Central memory CD8-positive, alpha-beta T cell (primary cell): ENCODE measurements at regions not wholly inside any gene's neighbourhood (a gene's known extent, or its start where the extent isn't known, plus 50 kb on each side); places are given as distances from the start of the nearest gene placed in this dataset.
A peak's percentile ranks its signal among the peaks of the same experiment; 100 is the strongest.
"Not testable (repeated sequence)": the region's sequence is repeated elsewhere in the genome, so short reads cannot be mapped to it uniquely, and the experiment has no call there.

Source experiments
- ATAC-seq: fragments of 150-1000 bp; cut with Tn5 transposase; replicated peaks from 2 replicates; pipeline ENCODE4 v1.10.0; 2022; ENCODE audit warnings: mild to moderate bottlenecking, moderate FRiP score, moderate number of reproducible peaks; ENCODE audit not compliant: poor library complexity, severe bottlenecking; ENCODE audit errors: extremely low read depth
- DNase-seq, 2 donors: peaks; one replicate each; pipeline ENCODE4 v3.0.0; 2021; ENCODE audit warnings: low spot score in 2 of 2
- H3K27ac Mint-ChIP-seq: one replicate; pipeline ENCODE4 v1.8.0; 2022; ENCODE audit warnings: low read depth, mild to moderate bottlenecking, moderate library complexity, mixed read lengths
- H3K27me3 Mint-ChIP-seq: one replicate; pipeline ENCODE4 v1.8.0; 2022; ENCODE audit warnings: mixed read lengths
- H3K36me3 Mint-ChIP-seq: one replicate; pipeline ENCODE4 v1.8.0; 2022; ENCODE audit warnings: mild to moderate bottlenecking, moderate library complexity, mixed read lengths; ENCODE audit not compliant: insufficient read depth
- H3K4me1 Mint-ChIP-seq: one replicate; pipeline ENCODE4 v1.8.0; 2022; ENCODE audit warnings: mixed read lengths
- H3K4me3 Mint-ChIP-seq: one replicate; pipeline ENCODE4 v1.8.0; 2022; ENCODE audit warnings: mild to moderate bottlenecking, moderate library complexity, mixed read lengths
- H3K9me3 Mint-ChIP-seq: one replicate; pipeline ENCODE4 v1.8.0; 2022; ENCODE audit warnings: mixed read lengths

DNA sequence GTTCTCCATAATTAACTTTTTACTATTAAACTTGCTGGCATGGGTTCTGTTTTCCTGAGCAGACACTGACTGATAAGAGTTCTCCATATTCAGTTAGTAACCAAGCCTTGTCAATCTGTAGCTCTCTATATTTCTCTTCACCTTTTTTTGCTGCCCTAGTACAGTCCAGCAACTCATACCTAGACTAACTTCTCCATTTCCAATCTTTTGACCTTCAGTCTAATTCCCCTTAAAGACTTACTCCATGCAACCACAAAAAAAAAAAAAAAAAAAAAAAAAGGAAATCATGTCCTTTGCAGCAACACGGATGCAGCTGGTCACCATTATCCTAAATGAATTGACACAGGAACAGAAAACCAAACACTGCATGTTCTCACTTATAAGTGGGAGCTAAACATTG, 125.7 kb upstream of the KRAS start:
- Mint-ChIP-seq H3K4me1 (peaks cover 12% of the 10 kb centered on the region), H3K27me3 (no peaks in the 10 kb centered on the region), H3K36me3 (peaks cover 2% of the 10 kb centered on the region), H3K9me3 (no peaks in the 10 kb centered on the region), H3K27ac (peak overlapping the region; percentile 63), H3K4me3 (no peak overlapping the region)
- ATAC-seq (no peak), DNase-seq (no peak)

GRCh38 chr12:25372969-25373817, 122.5 kb upstream of the KRAS start:
- DNase-seq = no peak
- Mint-ChIP-seq H3K4me3 (no peak overlapping the region), H3K4me1 (peaks cover 12% of the 10 kb centered on the region), H3K27me3 (no peaks in the 10 kb centered on the region), H3K9me3 (no peaks in the 10 kb centered on the region), H3K27ac (no peak overlapping the region), H3K36me3 (peaks cover 4% of the 10 kb centered on the region)
- ATAC-seq = no peak

DNA sequence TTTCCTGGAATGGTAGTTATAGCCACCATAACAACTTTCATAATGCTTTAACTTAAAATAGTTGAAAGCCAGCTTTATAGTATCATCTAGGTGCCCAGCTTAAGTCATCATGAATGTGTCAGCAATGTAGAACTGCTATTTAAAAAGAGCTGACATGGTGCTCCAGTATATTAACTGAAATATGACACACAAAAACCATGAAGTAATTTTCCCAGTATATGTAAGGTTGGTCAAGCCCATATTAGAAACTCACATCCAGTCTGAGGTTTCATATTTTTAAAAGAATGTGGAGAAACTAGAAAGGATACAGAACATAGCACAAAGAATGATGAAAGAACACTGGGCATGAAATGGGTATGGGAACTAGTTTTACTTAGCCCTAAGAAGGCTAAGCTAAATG, 121.3 kb upstream of the KRAS start:
- Mint-ChIP-seq H3K9me3 (no peaks in the 10 kb centered on the region), H3K4me3 (no peak overlapping the region), H3K27me3 (no peaks in the 10 kb centered on the region), H3K27ac (no peak overlapping the region), H3K4me1 (no peaks in the 10 kb centered on the region), H3K36me3 (peaks cover 4% of the 10 kb centered on the region)
- ATAC-seq = no peak
- no peak for DNase-seq

- ATAC-seq = no peak
- no peaks in the 10 kb centered on the region for H3K27me3 Mint-ChIP-seq
- H3K4me3 Mint-ChIP-seq = no peak overlapping the region
- H3K9me3 Mint-ChIP-seq = no peaks in the 10 kb centered on the region
- peaks cover 2% of the 10 kb centered on the region for H3K36me3 Mint-ChIP-seq
- H3K27ac Mint-ChIP-seq = no peak overlapping the region
- DNase-seq = no peak
- H3K4me1 Mint-ChIP-seq = peaks cover 10% of the 10 kb centered on the region
Observed at GRCh38 chr12:25368557-25368956, 117.8 kb upstream of the KRAS start.

GRCh38 chr12:25366122-25366521, 115.4 kb upstream of the KRAS start:
- Mint-ChIP-seq H3K27me3 (no peaks in the 10 kb centered on the region), H3K27ac (no peak overlapping the region), H3K9me3 (no peaks in the 10 kb centered on the region), H3K4me1 (peaks cover 10% of the 10 kb centered on the region), H3K36me3 (peaks cover 2% of the 10 kb centered on the region), H3K4me3 (no peak overlapping the region)
- no peak for ATAC-seq
- no peak for DNase-seq

DNA sequence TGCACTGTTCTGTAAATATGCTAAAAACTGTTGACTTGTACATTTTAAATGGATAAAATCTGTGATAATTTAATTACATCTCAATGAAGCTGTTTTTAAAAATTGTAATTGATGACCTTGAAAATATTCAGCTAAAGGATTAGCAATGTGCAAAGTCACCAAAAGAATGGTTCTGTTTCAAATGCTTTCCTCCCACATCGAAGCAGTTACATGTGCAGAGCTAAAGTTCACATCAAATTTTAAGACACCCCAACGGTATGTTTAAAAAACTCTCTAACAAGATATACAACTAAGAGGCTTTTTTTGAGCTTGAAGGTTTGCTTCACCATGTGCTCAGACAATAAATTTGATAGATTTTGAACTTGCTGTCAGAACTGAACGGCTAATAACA, 114.6 kb upstream of the KRAS start:
- H3K9me3 Mint-ChIP-seq = no peaks in the 10 kb centered on the region
- H3K4me3 Mint-ChIP-seq = no peak overlapping the region
- peak overlapping the region; percentile 23 for H3K27ac Mint-ChIP-seq
- peaks cover 10% of the 10 kb centered on the region for H3K4me1 Mint-ChIP-seq
- H3K36me3 Mint-ChIP-seq = peaks cover 2% of the 10 kb centered on the region
- ATAC-seq = no peak
- DNase-seq = no peak
- H3K27me3 Mint-ChIP-seq = no peaks in the 10 kb centered on the region

DNA sequence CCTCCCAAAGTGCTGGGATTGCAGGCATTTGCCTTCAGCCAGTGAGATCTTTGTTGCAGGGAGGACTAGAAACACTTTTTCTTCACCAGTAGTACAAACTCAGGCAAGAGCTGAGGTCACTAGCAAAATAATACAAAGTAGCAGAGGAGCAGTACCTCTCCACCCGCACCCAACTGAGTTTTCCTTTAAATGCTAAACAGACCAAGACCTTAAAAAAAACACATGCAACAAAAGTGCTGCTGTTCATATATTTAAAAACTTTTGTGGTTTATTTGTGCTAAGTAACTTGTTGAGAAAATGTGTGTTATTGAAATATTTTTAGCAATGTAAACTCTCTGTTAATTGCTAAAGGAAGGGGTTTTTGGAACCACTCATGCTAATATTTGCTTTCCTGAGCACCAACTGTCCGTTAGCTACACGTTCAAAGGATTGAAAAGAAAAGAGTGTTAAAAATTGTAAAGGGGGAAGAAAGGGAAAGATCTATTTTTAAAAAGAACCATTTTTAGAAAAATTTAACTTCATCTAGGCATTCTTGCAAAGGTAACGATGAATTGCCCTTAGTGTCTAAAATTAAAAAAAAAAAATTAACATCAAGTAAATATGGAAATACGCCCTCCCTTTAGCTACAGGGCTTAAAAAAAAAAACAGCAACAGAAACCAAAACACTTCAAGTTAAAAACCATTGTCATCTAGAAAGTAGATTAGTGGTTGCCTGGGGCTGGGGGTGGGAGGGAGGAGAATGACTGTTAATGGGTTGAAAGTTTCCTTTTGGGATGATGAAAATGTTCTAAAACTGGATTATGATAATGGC, 114.0 kb upstream of the KRAS start:
- H3K36me3 Mint-ChIP-seq = no peaks in the 10 kb centered on the region
- peak; percentile 71 for ATAC-seq
- peak overlapping the region; percentile 32 for H3K4me3 Mint-ChIP-seq
- peak overlapping the region; percentile 23 for H3K27ac Mint-ChIP-seq
- DNase-seq = no peak
- H3K4me1 Mint-ChIP-seq = peaks cover 10% of the 10 kb centered on the region
- no peaks in the 10 kb centered on the region for H3K9me3 Mint-ChIP-seq
- H3K27me3 Mint-ChIP-seq = no peaks in the 10 kb centered on the region

- Mint-ChIP-seq H3K36me3 (no peaks in the 10 kb centered on the region), H3K27me3 (no peaks in the 10 kb centered on the region), H3K27ac (no peak overlapping the region), H3K9me3 (no peaks in the 10 kb centered on the region), H3K4me1 (peaks cover 10% of the 10 kb centered on the region), H3K4me3 (no peak overlapping the region)
- ATAC-seq (no peak), DNase-seq (no peak)
Observed at GRCh38 chr12:25362646-25363045, 111.9 kb upstream of the KRAS start.

GRCh38 chr12:25361511-25361910, 110.8 kb upstream of the KRAS start:
- DNase-seq (no peak), ATAC-seq (no peak)
- no peaks in the 10 kb centered on the region for H3K27me3 Mint-ChIP-seq
- H3K4me3 Mint-ChIP-seq = no peak overlapping the region
- no peaks in the 10 kb centered on the region for H3K36me3 Mint-ChIP-seq
- no peaks in the 10 kb centered on the region for H3K9me3 Mint-ChIP-seq
- H3K4me1 Mint-ChIP-seq = peaks cover 10% of the 10 kb centered on the region
- no peak overlapping the region for H3K27ac Mint-ChIP-seq

DNA sequence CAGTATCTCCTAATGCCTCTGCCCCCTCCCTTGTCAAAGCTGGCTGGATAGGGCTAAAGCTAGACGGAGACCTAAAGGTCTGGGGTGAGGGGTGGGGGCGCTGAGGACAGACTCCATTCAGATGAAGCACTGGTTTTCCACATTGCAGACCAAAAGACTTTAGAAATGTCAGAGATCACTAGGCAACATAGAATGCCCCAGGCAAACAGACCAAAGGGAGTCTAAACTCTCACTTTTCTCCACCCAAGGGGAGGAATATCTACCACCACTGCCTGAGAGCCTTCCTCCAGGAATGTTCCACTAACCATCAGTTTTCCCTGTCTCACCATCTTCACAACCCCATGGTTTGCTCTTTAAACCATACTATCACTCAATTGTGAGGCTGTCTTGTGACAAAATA, 106.9 kb upstream of the KRAS start:
- ATAC-seq = no peak
- Mint-ChIP-seq H3K4me3 (no peak overlapping the region), H3K27me3 (no peaks in the 10 kb centered on the region), H3K36me3 (no peaks in the 10 kb centered on the region), H3K9me3 (no peaks in the 10 kb centered on the region), H3K4me1 (no peaks in the 10 kb centered on the region), H3K27ac (no peak overlapping the region)
- DNase-seq = no peak

DNA sequence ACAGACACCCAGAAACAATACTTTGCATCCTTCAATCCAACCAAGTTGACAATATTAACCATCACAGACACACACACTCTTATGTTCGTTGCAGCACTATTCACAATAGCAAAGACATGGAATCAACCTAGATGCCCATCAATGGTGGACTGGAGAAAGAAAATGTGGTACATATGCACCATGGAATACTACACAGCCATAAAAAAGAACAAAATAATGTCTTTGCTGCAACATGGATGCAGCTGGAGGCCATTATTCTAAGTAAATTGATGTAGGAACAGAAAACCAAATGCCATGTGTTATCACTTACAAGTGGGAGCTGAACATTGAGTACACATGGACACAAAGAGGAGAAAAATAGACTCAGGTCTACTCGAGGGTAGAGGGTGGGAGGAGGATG, 102.2 kb upstream of the KRAS start:
- not testable (repeated sequence) for H3K4me1 Mint-ChIP-seq, H3K4me3 Mint-ChIP-seq, DNase-seq, H3K36me3 Mint-ChIP-seq, H3K27me3 Mint-ChIP-seq, H3K9me3 Mint-ChIP-seq, ATAC-seq, H3K27ac Mint-ChIP-seq

- no peak for ATAC-seq
- no peaks in the 10 kb centered on the region for H3K36me3 Mint-ChIP-seq
Observed at GRCh38 chr12:25352083-25352918, 101.6 kb upstream of the KRAS start.

More at GRCh38 chr12:25352083-25352918, 101.6 kb upstream of the KRAS start:
- no peak for DNase-seq
- no peaks in the 10 kb centered on the region for H3K9me3 Mint-ChIP-seq
- H3K4me1 Mint-ChIP-seq = peaks cover 5% of the 10 kb centered on the region
- H3K27me3 Mint-ChIP-seq = no peaks in the 10 kb centered on the region
- no peak overlapping the region for H3K4me3 Mint-ChIP-seq
- no peak overlapping the region for H3K27ac Mint-ChIP-seq
